Caco-2 (cell line): ENCODE measurements at regions not wholly inside any gene's neighbourhood (a gene's known extent, or its start where the extent isn't known, plus 50 kb on each side); places are given as distances from the start of the nearest gene placed in this dataset.

Source experiments
- BruUV-seq: library from RNA; stranded (reverse); fragments of 400-500 nt; replicated peaks from 2 replicates; lab custom pipeline; 2021; lab: Mats Ljungman, UMichigan
- CTCF ChIA-PET: fragments of 300-600 bp; sonication (Branson Sonifier 250); formaldehyde crosslinking; loops from one replicate; lab custom pipeline; 2022; ENCODE audit warnings: antibody characterized with exemption; lab: Charles Lee
- POLR2A ChIA-PET: fragments of 300-600 bp; sonication (Branson Sonifier 250); formaldehyde crosslinking; loops from one replicate; lab custom pipeline; 2022; ENCODE audit warnings: antibody characterized with exemption; lab: Charles Lee
- DNase-seq, 2 experiments: peaks; one replicate each; pipeline versions ENCODE4 v3.0.0 to v3.0.0-alpha.2; 2020 to 2022
- H3K27me3 ChIP-seq: replicated peaks from 2 replicates; pipeline ENCODE4 v1.6.0; 2011; ENCODE audit warnings: low read length; ENCODE audit not compliant: control insufficient read depth, insufficient read depth
- H3K36me3 ChIP-seq: 2 replicates; pipeline ENCODE4 v1.5.1; 2011; ENCODE audit warnings: low read length; ENCODE audit not compliant: control insufficient read depth, insufficient read depth
- H3K4me1 ChIP-seq: fragments of 250-450 bp; sonication (Bioruptor Pico); 2 replicates; pipeline ENCODE4 v1.5.1; 2020; ENCODE audit warnings: mild to moderate bottlenecking
- H3K4me3 ChIP-seq: 2 replicates; pipeline ENCODE4 v1.5.1; 2011; ENCODE audit warnings: low read depth, mild to moderate bottlenecking, control low read depth, low read length
- H3K9me3 ChIP-seq: fragments of 250-450 bp; sonication (Bioruptor Pico); 2 replicates; pipeline ENCODE4 v1.5.1; 2020; ENCODE audit warnings: mild to moderate bottlenecking, moderate library complexity
- H3K27ac Mint-ChIP-seq: one replicate; pipeline ENCODE4 v1.8.0; 2022; ENCODE audit warnings: mixed read lengths; ENCODE audit not compliant: unreplicated experiment
- H3K27me3 Mint-ChIP-seq: one replicate; pipeline ENCODE4 v1.8.0; 2022; ENCODE audit warnings: mixed read lengths; ENCODE audit not compliant: insufficient read depth, unreplicated experiment
- H3K36me3 Mint-ChIP-seq: one replicate; pipeline ENCODE4 v1.8.0; 2022; ENCODE audit warnings: mild to moderate bottlenecking, mixed read lengths; ENCODE audit not compliant: insufficient read depth, unreplicated experiment
- H3K4me1 Mint-ChIP-seq: one replicate; pipeline ENCODE4 v1.8.0; 2022; ENCODE audit warnings: low read depth, mixed read lengths; ENCODE audit not compliant: unreplicated experiment
- H3K4me3 Mint-ChIP-seq: one replicate; pipeline ENCODE4 v1.8.0; 2022; ENCODE audit warnings: mild to moderate bottlenecking, moderate library complexity, mixed read lengths; ENCODE audit not compliant: unreplicated experiment
- H3K9me3 Mint-ChIP-seq: one replicate; pipeline ENCODE4 v1.8.0; 2022; ENCODE audit warnings: mixed read lengths; ENCODE audit not compliant: unreplicated experiment
- intact Hi-C: fragments of 100-400 bp; cut with micrococcal nuclease; formaldehyde crosslinking; loops from one replicate; pipeline ENCODE4 v1.10.0; 2022; ENCODE audit not compliant: unreplicated experiment
- TF ChIP-seq, protein P1 (sequence below), 2 experiments: fragments of 200-600 bp in 1 of 2; IDR thresholded peaks; 1 replicate in 1 of 2; 2 replicates in 1 of 2; pipeline versions ENCODE4 v1.5.1 to v1.8.0; 2011 to 2022; ENCODE audit warnings: antibody characterized with exemption in 1 of 2, control low read depth in 1 of 2, inconsistent platforms in 1 of 2, low read depth in 1 of 2, low read length in 1 of 2, mild to moderate bottlenecking in 1 of 2, moderate library complexity in 1 of 2; ENCODE audit not compliant: insufficient read depth in 1 of 2, severe bottlenecking in 1 of 2, unreplicated experiment in 1 of 2

GRCh38 chr19:31825134-31826094 lies 476.2 kb upstream of the TSHZ3 start:
- BruUV-seq = no TSS peak

GRCh38 chr19:31826325-31826724 lies 477.1 kb upstream of the TSHZ3 start:
- no TSS peak for BruUV-seq

More at GRCh38 chr19:31825134-31826094, 476.2 kb upstream of the TSHZ3 start:
- TF ChIP-seq, protein P1, sequence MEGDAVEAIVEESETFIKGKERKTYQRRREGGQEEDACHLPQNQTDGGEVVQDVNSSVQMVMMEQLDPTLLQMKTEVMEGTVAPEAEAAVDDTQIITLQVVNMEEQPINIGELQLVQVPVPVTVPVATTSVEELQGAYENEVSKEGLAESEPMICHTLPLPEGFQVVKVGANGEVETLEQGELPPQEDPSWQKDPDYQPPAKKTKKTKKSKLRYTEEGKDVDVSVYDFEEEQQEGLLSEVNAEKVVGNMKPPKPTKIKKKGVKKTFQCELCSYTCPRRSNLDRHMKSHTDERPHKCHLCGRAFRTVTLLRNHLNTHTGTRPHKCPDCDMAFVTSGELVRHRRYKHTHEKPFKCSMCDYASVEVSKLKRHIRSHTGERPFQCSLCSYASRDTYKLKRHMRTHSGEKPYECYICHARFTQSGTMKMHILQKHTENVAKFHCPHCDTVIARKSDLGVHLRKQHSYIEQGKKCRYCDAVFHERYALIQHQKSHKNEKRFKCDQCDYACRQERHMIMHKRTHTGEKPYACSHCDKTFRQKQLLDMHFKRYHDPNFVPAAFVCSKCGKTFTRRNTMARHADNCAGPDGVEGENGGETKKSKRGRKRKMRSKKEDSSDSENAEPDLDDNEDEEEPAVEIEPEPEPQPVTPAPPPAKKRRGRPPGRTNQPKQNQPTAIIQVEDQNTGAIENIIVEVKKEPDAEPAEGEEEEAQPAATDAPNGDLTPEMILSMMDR (IDR thresholded peaks at IDR 0.05; ENCODE audit: insufficient read depth in 1 of 2, low read depth in 1 of 2, low read length in 1 of 2, severe bottlenecking in 1 of 2, unreplicated experiment in 1 of 2) = no peak
- Histone ChIP-seq H3K27me3 (no peaks in the 10 kb centered on the region), H3K9me3 (no peaks in the 10 kb centered on the region), H3K36me3 (no peaks in the 10 kb centered on the region), H3K4me1 (no peaks in the 10 kb centered on the region), H3K4me3 (no peak overlapping the region)
- ChIA-PET POLR2A (no interaction called here), CTCF (no interaction called here)
- H3K27me3 Mint-ChIP-seq = peaks cover 7% of the 10 kb centered on the region
- H3K4me1 Mint-ChIP-seq = no peaks in the 10 kb centered on the region
- intact Hi-C loops = no loop called here
- no peaks in the 10 kb centered on the region for H3K36me3 Mint-ChIP-seq
- H3K4me3 Mint-ChIP-seq = no peak overlapping the region
- H3K9me3 Mint-ChIP-seq = peaks cover 9% of the 10 kb centered on the region
- H3K27ac Mint-ChIP-seq = no peak overlapping the region
- DNase-seq = no peak

DNA sequence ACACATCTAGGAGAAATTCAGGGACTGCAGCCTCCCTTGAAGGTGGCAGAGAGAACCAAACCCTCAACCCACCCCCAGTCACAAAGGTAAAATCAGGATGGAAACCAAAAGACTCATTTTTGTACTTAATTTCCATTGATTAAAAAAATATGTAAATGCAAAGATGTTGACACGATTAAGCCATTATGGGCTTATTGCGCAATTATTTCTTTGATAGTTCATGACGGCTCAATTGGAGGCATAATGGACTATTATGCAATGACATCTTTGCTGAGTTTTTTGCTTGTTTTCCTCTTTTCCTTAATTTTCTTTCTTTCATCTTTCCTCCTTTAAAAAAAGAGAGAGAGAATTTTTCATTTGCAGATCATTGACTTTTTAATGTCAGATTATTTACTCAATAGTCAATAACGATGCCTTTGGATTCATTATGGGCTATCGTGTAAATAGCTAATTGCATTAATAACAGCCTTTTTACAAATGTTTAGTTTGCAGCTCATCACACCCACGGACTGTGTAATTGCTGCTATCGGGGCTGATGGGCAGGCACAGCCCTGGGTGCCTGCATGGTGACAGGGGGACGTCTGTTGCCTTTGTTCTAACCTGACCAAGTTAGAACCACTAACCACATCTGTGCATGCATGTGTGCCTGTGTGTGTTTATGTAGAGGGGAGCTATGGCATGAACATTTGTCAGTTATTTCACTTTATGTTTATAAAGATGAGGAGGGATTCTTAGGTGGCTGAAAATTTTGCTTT lies 482.4 kb upstream of the TSHZ3 start:
- POLR2A ChIA-PET = no interaction called here
- no peaks in the 10 kb centered on the region for H3K27me3 ChIP-seq
- TF ChIP-seq, protein P1 (IDR thresholded peaks at IDR 0.05; ENCODE audit: insufficient read depth in 1 of 2, low read depth in 1 of 2, low read length in 1 of 2, severe bottlenecking in 1 of 2, unreplicated experiment in 1 of 2) = no peak
- DNase-seq = no peak
- H3K4me3 Mint-ChIP-seq = no peak overlapping the region
- BruUV-seq = no TSS peak
- no peaks in the 10 kb centered on the region for H3K36me3 Mint-ChIP-seq
- peaks cover 4% of the 10 kb centered on the region for H3K27me3 Mint-ChIP-seq
- H3K9me3 ChIP-seq = peaks cover 5% of the 10 kb centered on the region; the same call in 1 of the 2 replicates
- CTCF ChIA-PET = no interaction called here
- H3K4me3 ChIP-seq = no peak overlapping the region
- no peaks in the 10 kb centered on the region for H3K4me1 Mint-ChIP-seq
- peaks cover 26% of the 10 kb centered on the region for H3K9me3 Mint-ChIP-seq
- no peak overlapping the region for H3K27ac Mint-ChIP-seq
- intact Hi-C loops = no loop called here
- H3K4me1 ChIP-seq = no peaks in the 10 kb centered on the region
- H3K36me3 ChIP-seq = no peaks in the 10 kb centered on the region

More at GRCh38 chr19:31826325-31826724, 477.1 kb upstream of the TSHZ3 start:
- POLR2A ChIA-PET = no interaction called here
- no peaks in the 10 kb centered on the region for H3K4me1 Mint-ChIP-seq
- H3K27me3 Mint-ChIP-seq = peaks cover 7% of the 10 kb centered on the region
- no peaks in the 10 kb centered on the region for H3K36me3 ChIP-seq
- DNase-seq = no peak
- no peak overlapping the region for H3K4me3 Mint-ChIP-seq
- intact Hi-C loops = no loop called here
- peaks cover 9% of the 10 kb centered on the region for H3K9me3 Mint-ChIP-seq
- no peaks in the 10 kb centered on the region for H3K9me3 ChIP-seq
- no peak overlapping the region for H3K27ac Mint-ChIP-seq
- H3K27me3 ChIP-seq = no peaks in the 10 kb centered on the region
- no peak overlapping the region for H3K4me3 ChIP-seq
- H3K4me1 ChIP-seq = no peaks in the 10 kb centered on the region
- CTCF ChIA-PET = no interaction called here
- H3K36me3 Mint-ChIP-seq = no peaks in the 10 kb centered on the region
- TF ChIP-seq, protein P1 (IDR thresholded peaks at IDR 0.05; ENCODE audit: insufficient read depth in 1 of 2, low read depth in 1 of 2, low read length in 1 of 2, severe bottlenecking in 1 of 2, unreplicated experiment in 1 of 2) = no peak
